ENCODE measurements at regions not wholly inside any gene's neighbourhood (a gene's known extent, or its start where the extent isn't known, plus 50 kb on each side); places are given as distances from the start of the nearest gene placed in this dataset.

DNA sequence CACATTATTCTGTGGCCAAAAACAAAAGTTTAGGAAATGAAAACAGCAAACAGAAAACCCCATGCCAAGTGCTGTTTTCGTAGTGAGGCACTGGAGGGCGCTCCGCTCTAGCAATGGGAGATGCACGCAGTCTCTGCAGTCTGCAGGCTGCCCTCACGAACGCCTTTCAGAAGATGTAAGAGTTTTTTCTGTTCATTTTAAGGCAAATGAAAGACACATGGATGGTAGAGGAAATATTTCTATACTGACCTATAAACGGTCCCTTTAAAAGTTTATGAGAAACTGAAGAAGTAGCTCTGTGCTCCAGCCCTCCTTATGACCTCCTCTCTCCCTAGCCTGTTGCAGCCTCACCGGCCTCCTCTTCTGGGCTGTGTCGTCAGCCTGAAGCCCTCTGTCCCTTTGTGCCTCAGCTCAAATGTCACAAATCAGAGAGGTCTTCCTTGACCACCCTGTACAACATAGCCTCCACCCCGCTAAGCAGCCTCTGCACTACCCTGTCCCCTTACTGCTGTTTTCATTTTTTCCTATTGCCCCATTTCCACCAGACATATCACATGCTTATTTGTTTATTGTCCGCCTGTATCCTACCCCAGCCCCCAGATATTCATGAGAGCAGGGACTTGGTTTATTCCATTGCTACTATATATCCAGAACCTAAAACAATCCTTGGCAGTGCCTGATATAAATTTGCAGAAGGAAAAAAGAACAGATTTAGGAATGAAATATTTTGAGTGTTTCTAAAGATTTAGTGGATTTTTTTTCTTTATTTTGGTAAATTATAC lies 116.4 kb downstream of the TM9SF2 start:
- DNase-seq (ENCODE audit: low read depth in 3 of 3, low spot score in 1 of 3), result no peak

DNA sequence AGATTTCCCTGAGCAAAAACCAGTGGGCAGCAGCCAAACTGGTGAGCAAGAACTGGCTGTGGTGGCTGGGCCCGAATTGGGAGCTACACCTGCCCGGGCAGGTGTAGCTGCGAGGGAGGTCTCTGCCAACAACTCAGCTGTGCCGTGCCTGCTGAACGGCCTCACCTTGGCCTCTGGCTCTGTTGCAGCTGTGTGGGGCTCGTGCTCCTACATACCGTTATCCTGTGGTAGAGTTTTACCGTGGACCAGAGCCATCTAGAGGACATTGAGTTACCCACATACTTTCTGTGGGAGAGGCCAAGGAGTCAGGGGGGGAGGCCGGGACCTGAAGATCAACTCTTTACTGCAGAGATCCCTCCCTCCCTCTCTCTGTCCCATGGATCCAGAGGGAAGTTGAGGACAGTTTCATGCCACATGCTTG lies 113.2 kb downstream of the TM9SF2 start:
- DNase-seq (ENCODE audit: low read depth in 3 of 3, low spot score in 1 of 3), result no peak
